Endodermal cell (in vitro differentiated cells): ENCODE measurements at regions not wholly inside any gene's neighbourhood (a gene's known extent, or its start where the extent isn't known, plus 50 kb on each side); places are given as distances from the start of the nearest gene placed in this dataset.

Experiments used
- DNase-seq: peaks from one replicate; pipeline ENCODE4 v3.0.0-alpha.2; 2017
- H3K27ac ChIP-seq: 2 replicates; pipeline ENCODE4 v1.5.1; 2013; ENCODE audit warnings: mild to moderate bottlenecking, low read depth, low read length, moderate library complexity
- H3K27me3 ChIP-seq: 2 replicates; pipeline ENCODE4 v1.6.1; 2013; ENCODE audit warnings: mild to moderate bottlenecking, low read length, moderate library complexity; ENCODE audit not compliant: insufficient read depth, control insufficient read depth, poor library complexity, severe bottlenecking
- H3K36me3 ChIP-seq: 2 replicates; pipeline ENCODE4 v1.7.0; 2013; ENCODE audit warnings: mild to moderate bottlenecking, low read length, moderate library complexity; ENCODE audit not compliant: control insufficient read depth, insufficient read depth
- H3K4me1 ChIP-seq: one replicate; pipeline ENCODE4 v1.7.0; 2013; ENCODE audit warnings: low read length; ENCODE audit not compliant: control insufficient read depth, insufficient read depth
- H3K4me3 ChIP-seq: 2 replicates; pipeline ENCODE4 v1.5.1; 2013; ENCODE audit warnings: mild to moderate bottlenecking, low read length, moderate library complexity
- H3K9ac ChIP-seq: 2 replicates; pipeline ENCODE4 v1.6.1; 2013; ENCODE audit warnings: mild to moderate bottlenecking, low read length, moderate library complexity; ENCODE audit not compliant: poor library complexity, severe bottlenecking; ENCODE audit errors: extremely low read depth
- H3K9me3 ChIP-seq: 2 replicates; pipeline ENCODE4 v1.6.1; 2013; ENCODE audit warnings: mild to moderate bottlenecking, low read length, moderate library complexity; ENCODE audit not compliant: control insufficient read depth
- H3K27ac Mint-ChIP-seq: 2 replicates; pipeline ENCODE4 v1.8.0; 2020; ENCODE audit warnings: mixed read lengths
- H3K27me3 Mint-ChIP-seq: 2 replicates; pipeline ENCODE4 v1.8.0; 2021; ENCODE audit warnings: mild to moderate bottlenecking, mixed read lengths; ENCODE audit not compliant: insufficient read depth
- H3K36me3 Mint-ChIP-seq: 2 replicates; pipeline ENCODE4 v1.8.0; 2020; ENCODE audit warnings: low read depth, mixed read lengths
- H3K4me1 Mint-ChIP-seq: 2 replicates; pipeline ENCODE4 v1.8.0; 2020; ENCODE audit warnings: mixed read lengths
- H3K4me3 Mint-ChIP-seq: 2 replicates; pipeline ENCODE4 v1.8.0; 2020; ENCODE audit warnings: mild to moderate bottlenecking, moderate library complexity, mixed read lengths
- H3K9me3 Mint-ChIP-seq: 2 replicates; pipeline ENCODE4 v1.8.0; 2020; ENCODE audit warnings: mild to moderate bottlenecking, mixed read lengths
- WGBS, 2 experiments: methylation state at CpG; one replicate each; pipeline versions ENCODE4 v1.1.5 to v1.1.7; 2013; ENCODE audit warnings: missing lambda C conversion rate in 2 of 2, mixed read lengths in 1 of 2; ENCODE audit not compliant: insufficient coverage in 1 of 2, insufficient read length in 1 of 2; 5-methylcytosine and 5-hydroxymethylcytosine counted together
- TF ChIP-seq, protein P1 (sequence below): fragments of 200-600 bp; sonication (generic); conservative IDR thresholded peaks from 2 replicates; pipeline ENCODE4 v1.5.0; 2021; ENCODE audit warnings: antibody characterized with exemption, mild to moderate bottlenecking

GRCh38 chr1:98457248-98457647 lies 204.3 kb upstream of the SNX7 start:
- Histone ChIP-seq H3K4me3 (no peak overlapping the region), H3K27ac (no peak overlapping the region), H3K9ac (no peak overlapping the region), H3K4me1 (no peaks in the 10 kb centered on the region), H3K27me3 (no peaks in the 10 kb centered on the region), H3K9me3 (no peaks in the 10 kb centered on the region), H3K36me3 (no peaks in the 10 kb centered on the region)
- 96 to 100% methylated on average over 1 to 4 of the region's 4 CpGs for WGBS, 2 experiments
- TF ChIP-seq, protein P1, sequence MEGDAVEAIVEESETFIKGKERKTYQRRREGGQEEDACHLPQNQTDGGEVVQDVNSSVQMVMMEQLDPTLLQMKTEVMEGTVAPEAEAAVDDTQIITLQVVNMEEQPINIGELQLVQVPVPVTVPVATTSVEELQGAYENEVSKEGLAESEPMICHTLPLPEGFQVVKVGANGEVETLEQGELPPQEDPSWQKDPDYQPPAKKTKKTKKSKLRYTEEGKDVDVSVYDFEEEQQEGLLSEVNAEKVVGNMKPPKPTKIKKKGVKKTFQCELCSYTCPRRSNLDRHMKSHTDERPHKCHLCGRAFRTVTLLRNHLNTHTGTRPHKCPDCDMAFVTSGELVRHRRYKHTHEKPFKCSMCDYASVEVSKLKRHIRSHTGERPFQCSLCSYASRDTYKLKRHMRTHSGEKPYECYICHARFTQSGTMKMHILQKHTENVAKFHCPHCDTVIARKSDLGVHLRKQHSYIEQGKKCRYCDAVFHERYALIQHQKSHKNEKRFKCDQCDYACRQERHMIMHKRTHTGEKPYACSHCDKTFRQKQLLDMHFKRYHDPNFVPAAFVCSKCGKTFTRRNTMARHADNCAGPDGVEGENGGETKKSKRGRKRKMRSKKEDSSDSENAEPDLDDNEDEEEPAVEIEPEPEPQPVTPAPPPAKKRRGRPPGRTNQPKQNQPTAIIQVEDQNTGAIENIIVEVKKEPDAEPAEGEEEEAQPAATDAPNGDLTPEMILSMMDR, result no peak
- Mint-ChIP-seq H3K27ac (no peak overlapping the region), H3K4me3 (no peak overlapping the region), H3K36me3 (no peaks in the 10 kb centered on the region), H3K27me3 (peaks cover 2% of the 10 kb centered on the region), H3K4me1 (peaks cover 17% of the 10 kb centered on the region), H3K9me3 (no peaks in the 10 kb centered on the region)
- no peak for DNase-seq

DNA sequence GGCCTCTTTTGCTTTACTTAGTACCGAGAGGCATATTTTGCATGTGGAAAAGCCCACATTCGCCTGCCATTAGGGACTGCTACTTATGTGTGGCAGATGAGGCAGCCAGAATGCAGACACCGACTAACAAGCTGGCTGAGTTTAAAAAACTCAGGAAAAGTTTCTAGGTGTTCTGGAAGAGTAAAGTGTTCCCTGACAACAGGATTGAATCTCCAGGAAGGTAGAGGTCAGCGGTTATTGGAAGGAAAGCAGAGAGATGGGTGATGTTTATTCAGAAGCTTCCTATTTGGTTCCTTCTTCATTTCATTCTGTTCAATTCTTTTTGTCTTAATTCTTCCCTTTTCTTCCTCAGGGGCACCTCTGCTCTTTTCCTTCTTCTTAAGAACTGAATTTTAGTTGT lies 206.9 kb upstream of the SNX7 start:
- H3K4me1 ChIP-seq, result no peaks in the 10 kb centered on the region
- no peak overlapping the region for H3K4me3 ChIP-seq
- 86 to 96% methylated on average over 3 to 4 of the region's 4 CpGs for WGBS, 2 experiments
- Mint-ChIP-seq H3K36me3 (no peaks in the 10 kb centered on the region), H3K27ac (no peak overlapping the region), H3K4me1 (peaks cover 17% of the 10 kb centered on the region), H3K4me3 (no peak overlapping the region), H3K27me3 (no peaks in the 10 kb centered on the region), H3K9me3 (no peaks in the 10 kb centered on the region)
- no peak for DNase-seq
- H3K36me3 ChIP-seq, result no peaks in the 10 kb centered on the region
- H3K27ac ChIP-seq, result no peak overlapping the region
- H3K27me3 ChIP-seq, result no peaks in the 10 kb centered on the region
- H3K9me3 ChIP-seq, result no peaks in the 10 kb centered on the region
- H3K9ac ChIP-seq, result no peak overlapping the region
- TF ChIP-seq, protein P1, result no peak

- Mint-ChIP-seq H3K27me3 (no peaks in the 10 kb centered on the region), H3K4me1 (peaks cover 12% of the 10 kb centered on the region), H3K36me3 (no peaks in the 10 kb centered on the region), H3K4me3 (no peak overlapping the region), H3K27ac (no peak overlapping the region), H3K9me3 (no peaks in the 10 kb centered on the region)
- H3K36me3 ChIP-seq, result no peaks in the 10 kb centered on the region
- 100% methylated on average over 1 of the region's 1 CpG; no CpG with 5 or more reads in 1 of the 2 experiments for WGBS, 2 experiments
- H3K9ac ChIP-seq, result no peak overlapping the region
- no peak for DNase-seq
- no peak overlapping the region for H3K27ac ChIP-seq
- no peaks in the 10 kb centered on the region for H3K27me3 ChIP-seq
- no peak overlapping the region for H3K4me3 ChIP-seq
- H3K9me3 ChIP-seq, result no peaks in the 10 kb centered on the region
- TF ChIP-seq, protein P1, result no peak
- no peaks in the 10 kb centered on the region for H3K4me1 ChIP-seq
Observed at GRCh38 chr1:98453066-98453465, 208.5 kb upstream of the SNX7 start.
